ENCODE measurements at regions not wholly inside any gene's neighbourhood (a gene's known extent, or its start where the extent isn't known, plus 50 kb on each side); places are given as distances from the start of the nearest gene placed in this dataset.

- no peak for TF ChIP-seq CTCF (IDR thresholded peaks at IDR 0.05)
- no peak for TF ChIP-seq POLR2A (IDR thresholded peaks at IDR 0.05)
Observed at GRCh38 chr3:139119331-139120025, 74.8 kb upstream of the PRR23C start.

All from esophagus squamous epithelium (tissue), 4 donors.